Right lobe of liver (tissue), 4 donors: ENCODE measurements at regions not wholly inside any gene's neighbourhood (a gene's known extent, or its start where the extent isn't known, plus 50 kb on each side); places are given as distances from the start of the nearest gene placed in this dataset.

Experiments used
- CTCF ChIP-seq, 4 donors: fragments of 200-600 bp in 3 of 4; fragments of 450-650 bp in 1 of 4; IDR thresholded peaks; one replicate each; pipeline versions ENCODE4 v1.5.1 to v1.8.0; 2016 to 2022; ENCODE audit warnings: antibody characterized with exemption in 4 of 4, mild to moderate bottlenecking in 2 of 4
- POLR2A ChIP-seq: fragments of 450-650 bp; IDR thresholded peaks from one replicate; pipeline ENCODE4 v1.6.1; 2017; ENCODE audit warnings: antibody characterized with exemption, mild to moderate bottlenecking
- donor health status: DM: no; HTN: no; CAD: no.
- donor health status: DM: no; HTN: no; CAD: no.
- donor health status: DM: no; HTN: yes; CAD: no.

- TF ChIP-seq POLR2A (no peak), CTCF (IDR thresholded peaks at IDR 0.05) (no peak)
Measured at GRCh38 chr15:95987299-95987698, 343.2 kb upstream of the NR2F2 start.
